Adrenal gland (tissue), 5 donors: ENCODE measurements at regions not wholly inside any gene's neighbourhood (a gene's known extent, or its start where the extent isn't known, plus 50 kb on each side); places are given as distances from the start of the nearest gene placed in this dataset.

ENCODE experiments used
- CTCF ChIP-seq, 6 experiments: fragments of 450-650 bp in 4 of 6; fragments of 200-600 bp in 2 of 6; sonication (generic) in 1 of 6; IDR thresholded peaks; 1 replicate in 5 of 6; 2 replicates in 1 of 6; pipeline versions ENCODE4 v1.5.1 to v1.8.0; 2016 to 2021; ENCODE audit warnings: antibody characterized with exemption in 6 of 6, mild to moderate bottlenecking in 2 of 6, moderate library complexity in 1 of 6
- POLR2A ChIP-seq, 2 donors: fragments of 450-650 bp; IDR thresholded peaks; one replicate each; pipeline ENCODE4 v1.6.1; 2017; ENCODE audit warnings: antibody characterized with exemption in 2 of 2, mild to moderate bottlenecking in 2 of 2, moderate library complexity in 1 of 2
- donor health status: DM: no; HTN: no; CAD: no.

GRCh38 chr12:23259558-23259957 is 634.6 kb downstream of the ETNK1 start:
- no peak for TF ChIP-seq POLR2A (IDR thresholded peaks at IDR 0.05)
- no peak for TF ChIP-seq CTCF (IDR thresholded peaks at IDR 0.05)
